ENCODE measurements at regions not wholly inside any gene's neighbourhood (a gene's known extent, or its start where the extent isn't known, plus 50 kb on each side); places are given as distances from the start of the nearest gene placed in this dataset.

GRCh38 chr13:36764536-36764935 is 54.5 kb upstream of the RFXAP start:
- peak; percentile 62 for DNase-seq (ENCODE audit: low read depth)
- TF ChIP-seq CTCF (IDR thresholded peaks at IDR 0.05; ENCODE audit: insufficient read depth, low read depth, low read length, missing control alignments): no peak
- H3K4me3 ChIP-seq (ENCODE audit: low read length): no peak overlapping the region

- DNase-seq (ENCODE audit: low read depth): no peak
- peak; percentile 4 for TF ChIP-seq CTCF (IDR thresholded peaks at IDR 0.05; ENCODE audit: insufficient read depth, low read depth, low read length, missing control alignments)
- H3K4me3 ChIP-seq (ENCODE audit: low read length): no peak overlapping the region
Observed at GRCh38 chr13:36764957-36765356, 54.1 kb upstream of the RFXAP start.

- peak; percentile 77 for DNase-seq (ENCODE audit: low read depth)
- TF ChIP-seq CTCF (IDR thresholded peaks at IDR 0.05; ENCODE audit: insufficient read depth, low read depth, low read length, missing control alignments): no peak
- H3K4me3 ChIP-seq (ENCODE audit: low read length): no peak overlapping the region
Observed at GRCh38 chr13:36766295-36766694, 52.7 kb upstream of the RFXAP start.

- no peak for DNase-seq (ENCODE audit: low read depth)
- TF ChIP-seq CTCF (IDR thresholded peaks at IDR 0.05; ENCODE audit: insufficient read depth, low read depth, low read length, missing control alignments): no peak
- no peak overlapping the region for H3K4me3 ChIP-seq (ENCODE audit: low read length)
Observed at GRCh38 chr13:36767276-36767675, 51.7 kb upstream of the RFXAP start.

GRCh38 chr13:36769126-36769525 is 49.9 kb upstream of the RFXAP start:
- DNase-seq (ENCODE audit: low read depth): no peak
- no peak for TF ChIP-seq CTCF (IDR thresholded peaks at IDR 0.05; ENCODE audit: insufficient read depth, low read depth, low read length, missing control alignments)
- H3K4me3 ChIP-seq (ENCODE audit: low read length): no peak overlapping the region
